ENCODE measurements at regions not wholly inside any gene's neighbourhood (a gene's known extent, or its start where the extent isn't known, plus 50 kb on each side); places are given as distances from the start of the nearest gene placed in this dataset.

DNA sequence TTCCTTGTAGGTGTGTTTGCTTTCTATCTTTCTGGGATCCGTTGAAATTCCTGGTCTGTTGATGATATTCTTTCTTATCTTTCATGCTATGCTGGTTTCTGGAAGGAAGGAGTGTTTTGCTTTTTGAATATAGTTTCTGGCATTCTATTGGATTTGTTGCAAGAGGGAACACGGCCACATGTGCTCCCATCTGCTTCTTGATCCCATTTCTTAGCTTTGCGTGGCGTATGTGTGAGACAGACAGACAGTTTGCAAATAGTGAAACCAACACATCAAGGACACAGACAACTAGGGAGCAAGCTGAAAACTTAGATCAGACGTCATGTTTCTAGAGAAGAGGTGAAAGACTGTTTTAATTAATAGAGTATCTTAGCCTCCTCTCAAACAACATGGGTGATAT is 261.9 kb upstream of the PUDP start:
- TF ChIP-seq, protein P1, sequence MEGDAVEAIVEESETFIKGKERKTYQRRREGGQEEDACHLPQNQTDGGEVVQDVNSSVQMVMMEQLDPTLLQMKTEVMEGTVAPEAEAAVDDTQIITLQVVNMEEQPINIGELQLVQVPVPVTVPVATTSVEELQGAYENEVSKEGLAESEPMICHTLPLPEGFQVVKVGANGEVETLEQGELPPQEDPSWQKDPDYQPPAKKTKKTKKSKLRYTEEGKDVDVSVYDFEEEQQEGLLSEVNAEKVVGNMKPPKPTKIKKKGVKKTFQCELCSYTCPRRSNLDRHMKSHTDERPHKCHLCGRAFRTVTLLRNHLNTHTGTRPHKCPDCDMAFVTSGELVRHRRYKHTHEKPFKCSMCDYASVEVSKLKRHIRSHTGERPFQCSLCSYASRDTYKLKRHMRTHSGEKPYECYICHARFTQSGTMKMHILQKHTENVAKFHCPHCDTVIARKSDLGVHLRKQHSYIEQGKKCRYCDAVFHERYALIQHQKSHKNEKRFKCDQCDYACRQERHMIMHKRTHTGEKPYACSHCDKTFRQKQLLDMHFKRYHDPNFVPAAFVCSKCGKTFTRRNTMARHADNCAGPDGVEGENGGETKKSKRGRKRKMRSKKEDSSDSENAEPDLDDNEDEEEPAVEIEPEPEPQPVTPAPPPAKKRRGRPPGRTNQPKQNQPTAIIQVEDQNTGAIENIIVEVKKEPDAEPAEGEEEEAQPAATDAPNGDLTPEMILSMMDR (conservative IDR thresholded peaks at IDR 0.05 in 1 of 2, IDR thresholded peaks at IDR 0.05 in 1 of 2; ENCODE audit: extremely low read depth in 1 of 2, insufficient read depth in 1 of 2, low read depth in 1 of 2, low read length in 2 of 2): no peak
- TF ChIP-seq EZH2 (IDR thresholded peaks at IDR 0.05; ENCODE audit: borderline replicate concordance, low read length): no peak
